Heart right ventricle (tissue), 16 donors: ENCODE measurements at regions not wholly inside any gene's neighbourhood (a gene's known extent, or its start where the extent isn't known, plus 50 kb on each side); places are given as distances from the start of the nearest gene placed in this dataset.
A peak's percentile ranks its signal among the peaks of the same experiment; 100 is the strongest.

Experiments used
- ATAC-seq, 8 donors: fragments of 200-7000 bp; cut with Tn5 transposase; one replicate each; pipeline ENCODE4 v1.9.1; 2020; ENCODE audit warnings: mild to moderate bottlenecking in 8 of 8, moderate library complexity in 8 of 8, moderate number of reproducible peaks in 1 of 8
- DNase-seq, 2 donors: peaks; one replicate each; pipeline ENCODE4 v3.0.0-alpha.2; 2020
- H3K27ac ChIP-seq, 10 donors: fragments of 200-600 bp; sonication (generic) in 2 of 10; one replicate each; pipeline versions ENCODE4 v1.5.0 to v1.8.0; 2020 to 2022; ENCODE audit warnings: mild to moderate bottlenecking in 3 of 10
- H3K27me3 ChIP-seq, 7 donors: fragments of 200-600 bp; one replicate each; pipeline ENCODE4 v1.8.0; 2021 to 2022; ENCODE audit warnings: mild to moderate bottlenecking in 2 of 7
- H3K36me3 ChIP-seq, 9 donors: fragments of 200-600 bp; sonication (generic) in 1 of 9; one replicate each; pipeline versions ENCODE4 v1.5.0 to v1.8.0; 2020 to 2022; ENCODE audit warnings: mild to moderate bottlenecking in 2 of 9
- H3K4me1 ChIP-seq, 9 donors: fragments of 200-600 bp; sonication (generic) in 1 of 9; one replicate each; pipeline versions ENCODE4 v1.5.0 to v1.8.0; 2020 to 2022; ENCODE audit warnings: mild to moderate bottlenecking in 4 of 9
- H3K4me3 ChIP-seq, 10 donors: fragments of 200-600 bp; sonication (generic) in 2 of 10; one replicate each; pipeline versions ENCODE4 v1.5.0 to v1.8.0; 2020 to 2022; ENCODE audit warnings: mild to moderate bottlenecking in 7 of 10, moderate library complexity in 2 of 10
- H3K9me3 ChIP-seq, 11 donors: fragments of 200-600 bp in 10 of 11; sonication (generic) in 2 of 11; one replicate each; pipeline versions ENCODE4 v1.5.0 to v1.8.0; 2013 to 2022; ENCODE audit warnings: mild to moderate bottlenecking in 2 of 11, control low read depth in 1 of 11, moderate library complexity in 1 of 11
- WGBS, 2 donors: extraction: QIAGEN DNeasy Blood & Tissue Kit; methylation state at CpG; one replicate each; pipeline ENCODE4 v1.1.7; 2013; ENCODE audit warnings: inconsistent platforms in 1 of 2; 5-methylcytosine and 5-hydroxymethylcytosine counted together
- intact Hi-C, 10 donors: fragments of 100-400 bp; cut with DNase I; formaldehyde crosslinking; loops; one replicate each; pipeline versions ENCODE4 v1.11.1 to v1.14.2; 2022
- TF ChIP-seq, protein P1 (sequence below), 9 donors: fragments of 200-600 bp; sonication (generic) in 2 of 9; IDR thresholded peaks; one replicate each; pipeline versions ENCODE4 v1.5.0 to v1.8.0; 2021 to 2022; ENCODE audit warnings: antibody characterized with exemption in 9 of 9, mild to moderate bottlenecking in 5 of 9, moderate library complexity in 1 of 9
- donor health status: Arrhythmogenic right ventricular cardiomyopathy.
- donor health status: ischemic (EF 13 %, LVEDD 7.1; RV severe dilation, severe dysfunction).
- donor health status: healthy with polysubstance abuse.
- donor health status: DM: no; HTN: yes; CAD: no.
- donor health status: DM: no; HTN: no; CAD: no.
- donor health status: ischemic (EF 25% LVEDD 6.9; RV normal size, moderate dysfunction).
- donor health status: ischemic (EF 25% LVEDD 5.7; RV mildly dilated, moderate dysfunction).
- donor health status: healthy.
- donor health status: DM: yes; HTN: yes; CAD: no.
- donor health status: Ischemic cardiomyopathy.
- donor health status: ischemic (EF 35%, LVEDD 5.7; RV mildly dilated, moderate dysfunction).
- donor health status: nonischemic (EF 11% LVEDD 7.7; RV severe dilation, severe dysfunction).
- donor health status: DM: yes; HTN: yes; CAD: no.
- donor health status: PGD.
- donor health status: ischemic (EF 29% LVEDD 5.4; RV normal size, mild dysfunction).
- donor health status: nonischemic (EF 23%, LVEDD 6.1; RV moderate dilation, normal function).

DNA sequence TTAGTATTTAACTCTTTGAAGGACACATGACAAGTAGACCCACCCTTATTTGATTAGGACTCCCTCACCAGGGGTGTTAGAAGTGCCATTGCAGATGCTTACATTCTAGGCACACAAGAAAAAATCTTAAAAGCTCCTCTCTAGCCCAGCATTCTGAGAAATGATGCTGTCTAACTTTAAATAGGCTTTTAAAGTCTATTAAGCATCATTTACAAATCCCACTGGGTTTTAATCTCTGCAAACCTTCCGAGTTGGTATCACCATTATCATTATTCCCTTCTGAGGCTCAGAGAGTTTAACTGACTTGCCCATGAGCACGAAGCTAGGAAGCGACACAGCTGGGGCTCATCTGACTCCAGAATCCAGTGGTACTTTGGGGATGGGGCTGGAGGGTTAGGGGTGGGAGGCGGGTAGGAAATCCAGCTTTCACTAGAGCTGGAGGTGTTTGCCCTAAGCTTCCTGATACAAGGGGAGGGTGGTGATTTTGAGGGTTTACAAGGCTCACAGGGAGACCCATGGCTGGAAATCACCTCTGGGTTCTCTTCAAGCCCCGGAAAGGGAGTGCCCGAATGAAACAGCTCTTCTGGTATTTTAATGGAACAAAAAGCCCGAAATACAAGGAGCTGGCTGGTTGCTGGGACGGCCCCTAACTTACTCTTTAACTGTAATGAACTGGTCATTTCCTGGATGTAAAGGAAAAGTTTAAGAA is 109.2 kb upstream of the FUT8 start:
- Histone ChIP-seq H3K9me3 (no peaks in the 10 kb centered on the region), H3K27ac (peak overlapping the region in 1 of 10 donors; percentile 12), H3K4me1 (peaks cover 0 to 4% (median 0%) of the 10 kb centered on the region in 9 donors), H3K27me3 (no peaks in the 10 kb centered on the region), H3K36me3 (no peaks in the 10 kb centered on the region), H3K4me3 (no peak overlapping the region)
- TF ChIP-seq, protein P1, sequence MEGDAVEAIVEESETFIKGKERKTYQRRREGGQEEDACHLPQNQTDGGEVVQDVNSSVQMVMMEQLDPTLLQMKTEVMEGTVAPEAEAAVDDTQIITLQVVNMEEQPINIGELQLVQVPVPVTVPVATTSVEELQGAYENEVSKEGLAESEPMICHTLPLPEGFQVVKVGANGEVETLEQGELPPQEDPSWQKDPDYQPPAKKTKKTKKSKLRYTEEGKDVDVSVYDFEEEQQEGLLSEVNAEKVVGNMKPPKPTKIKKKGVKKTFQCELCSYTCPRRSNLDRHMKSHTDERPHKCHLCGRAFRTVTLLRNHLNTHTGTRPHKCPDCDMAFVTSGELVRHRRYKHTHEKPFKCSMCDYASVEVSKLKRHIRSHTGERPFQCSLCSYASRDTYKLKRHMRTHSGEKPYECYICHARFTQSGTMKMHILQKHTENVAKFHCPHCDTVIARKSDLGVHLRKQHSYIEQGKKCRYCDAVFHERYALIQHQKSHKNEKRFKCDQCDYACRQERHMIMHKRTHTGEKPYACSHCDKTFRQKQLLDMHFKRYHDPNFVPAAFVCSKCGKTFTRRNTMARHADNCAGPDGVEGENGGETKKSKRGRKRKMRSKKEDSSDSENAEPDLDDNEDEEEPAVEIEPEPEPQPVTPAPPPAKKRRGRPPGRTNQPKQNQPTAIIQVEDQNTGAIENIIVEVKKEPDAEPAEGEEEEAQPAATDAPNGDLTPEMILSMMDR (IDR thresholded peaks at IDR 0.05), result no peak
- intact Hi-C loops, result no loop called here
- DNase-seq (no peak), ATAC-seq (no peak)
- whole genome bisulfite sequencing, 2 donors, result 55 to 61% methylated on average over 8 of the region's 8 CpGs

DNA sequence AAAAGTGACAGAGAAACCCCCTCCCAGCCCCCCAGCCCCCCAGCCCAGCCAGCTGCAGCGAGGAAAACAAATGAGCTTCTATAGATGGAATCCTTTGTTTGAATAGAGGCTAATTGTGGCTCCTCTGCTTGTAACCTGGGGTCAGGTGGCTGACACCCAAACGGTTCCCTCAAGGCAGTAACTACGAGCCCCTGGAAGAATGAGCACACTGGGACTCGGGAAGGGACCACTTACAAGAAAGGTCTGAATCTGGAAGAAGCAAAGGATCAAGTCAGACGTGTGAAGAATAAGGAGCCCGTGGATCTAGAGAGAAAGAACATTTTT is 108.7 kb upstream of the FUT8 start:
- no peaks in the 10 kb centered on the region for H3K27me3 ChIP-seq
- no peak for DNase-seq
- ATAC-seq, result no peak
- H3K27ac ChIP-seq, result no peak overlapping the region
- intact Hi-C loops, result no loop called here
- peaks cover 0 to 4% (median 0%) of the 10 kb centered on the region in 9 donors for H3K4me1 ChIP-seq
- TF ChIP-seq, protein P1 (IDR thresholded peaks at IDR 0.05), result no peak
- no peaks in the 10 kb centered on the region for H3K9me3 ChIP-seq
- H3K36me3 ChIP-seq, result no peaks in the 10 kb centered on the region
- H3K4me3 ChIP-seq, result no peak overlapping the region
- WGBS, 2 donors, result 55 to 70% methylated on average over 6 of the region's 6 CpGs

DNA sequence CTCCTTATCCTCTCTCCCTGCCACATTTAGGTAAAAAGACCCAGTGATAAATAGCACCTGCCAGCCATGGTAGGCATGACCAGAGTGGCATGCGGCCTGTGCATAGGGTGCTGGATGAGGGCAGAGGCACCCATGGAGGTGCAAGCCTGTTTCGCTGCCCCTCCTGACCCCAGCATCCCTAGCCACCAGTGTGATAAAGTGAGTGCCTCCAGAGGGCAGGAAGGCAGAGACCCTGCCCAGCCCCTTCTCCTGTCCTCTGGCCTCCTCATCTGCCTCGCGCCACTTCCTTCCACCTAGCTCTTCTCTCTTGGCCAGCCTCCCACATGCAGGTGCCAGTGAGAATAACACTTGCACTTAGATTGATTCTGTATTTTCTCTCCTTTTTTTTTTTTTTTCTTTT is 108.3 kb upstream of the FUT8 start:
- no peaks in the 10 kb centered on the region for H3K27me3 ChIP-seq

DNA sequence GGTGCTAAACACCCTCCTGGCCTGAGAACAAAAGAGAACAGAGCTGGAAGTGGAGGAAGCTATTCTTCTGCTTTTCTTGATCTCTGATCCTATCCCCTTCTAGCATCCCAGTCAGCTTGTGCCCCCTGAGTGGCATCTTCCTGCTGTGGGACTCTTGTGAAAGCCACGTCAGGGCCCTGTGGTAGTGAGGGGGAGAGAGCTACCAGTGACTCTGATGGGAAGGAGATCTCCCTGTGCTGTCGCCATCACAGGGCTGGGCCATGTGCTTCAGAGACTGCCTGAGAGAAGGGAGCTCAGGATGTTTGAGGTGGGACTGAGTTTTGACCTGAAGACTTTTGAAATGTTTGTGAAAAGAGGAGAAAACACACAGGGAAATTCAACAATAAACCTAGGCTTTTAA is 107.6 kb upstream of the FUT8 start:
- TF ChIP-seq, protein P1 (IDR thresholded peaks at IDR 0.05), result no peak
- intact Hi-C loops, result no loop called here
- peaks cover 0 to 4% (median 0%) of the 10 kb centered on the region in 9 donors for H3K4me1 ChIP-seq
- no peaks in the 10 kb centered on the region for H3K9me3 ChIP-seq
- no peak overlapping the region for H3K4me3 ChIP-seq
- DNase-seq (no peak), ATAC-seq (no peak)
- no peaks in the 10 kb centered on the region for H3K36me3 ChIP-seq
- WGBS, 2 donors, result 90% methylated on average over 2 of the region's 2 CpGs
- no peaks in the 10 kb centered on the region for H3K27me3 ChIP-seq
- H3K27ac ChIP-seq, result no peak overlapping the region

More for the DNA sequence above, 108.3 kb upstream of the FUT8 start:
- no peaks in the 10 kb centered on the region for H3K9me3 ChIP-seq
- H3K36me3 ChIP-seq, result no peaks in the 10 kb centered on the region
- ATAC-seq (no peak), DNase-seq (no peak)
- H3K4me3 ChIP-seq, result no peak overlapping the region
- 81 to 96% methylated on average over 4 of the region's 4 CpGs for WGBS, 2 donors
- intact Hi-C loops, result no loop called here
- no peak overlapping the region for H3K27ac ChIP-seq
- TF ChIP-seq, protein P1 (IDR thresholded peaks at IDR 0.05), result no peak
- peaks cover 0 to 4% (median 0%) of the 10 kb centered on the region in 9 donors for H3K4me1 ChIP-seq
